ENCODE measurements at regions not wholly inside any gene's neighbourhood (a gene's known extent, or its start where the extent isn't known, plus 50 kb on each side); places are given as distances from the start of the nearest gene placed in this dataset.

DNA sequence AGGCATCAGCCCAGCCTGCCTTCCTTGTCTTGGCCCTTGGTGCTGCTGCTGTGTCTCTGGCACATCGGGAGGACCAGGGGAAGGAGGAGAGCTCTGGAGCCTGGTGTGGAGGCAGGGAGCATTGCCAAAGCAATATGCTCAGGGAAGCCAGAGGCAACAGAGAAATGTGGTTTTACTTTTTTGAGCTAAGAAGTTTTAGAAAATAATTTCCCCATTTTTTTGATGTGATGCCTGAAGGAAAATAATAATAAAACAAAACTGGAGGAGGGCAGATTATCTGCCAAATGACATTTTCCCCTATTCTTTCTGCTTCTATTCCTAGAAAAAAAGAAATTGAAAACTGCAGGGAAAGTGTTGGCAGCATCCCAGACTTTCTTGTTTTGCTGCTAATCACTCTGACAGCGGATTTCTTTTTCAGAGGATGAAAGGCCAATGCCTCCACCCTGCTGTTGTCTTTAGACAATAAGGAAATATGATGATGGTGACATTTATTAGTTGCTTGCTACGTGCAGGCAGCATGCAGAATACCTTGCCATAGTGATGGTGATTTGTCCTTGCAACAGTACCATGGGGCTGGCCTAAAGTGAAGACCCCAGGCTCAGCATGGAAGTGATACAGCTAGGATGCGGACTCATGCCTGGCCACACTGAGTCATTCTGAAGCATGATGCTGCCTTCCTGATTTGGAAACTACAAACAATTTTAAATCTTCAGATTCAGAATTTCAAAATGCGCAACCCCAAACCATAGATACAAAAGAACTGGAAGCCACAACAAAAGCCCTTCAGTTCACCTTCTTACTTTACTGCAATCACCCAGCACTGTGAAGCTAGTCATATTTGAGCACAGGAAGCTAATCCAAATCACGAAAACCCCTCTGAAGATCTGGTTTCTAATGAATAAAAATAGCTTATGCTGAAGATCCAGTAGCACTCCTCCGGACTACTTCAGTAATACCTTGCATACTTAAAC, 260.2 kb upstream of the TMEM72 start:
- no peak for DNase-seq
- no peak for ATAC-seq

DNA sequence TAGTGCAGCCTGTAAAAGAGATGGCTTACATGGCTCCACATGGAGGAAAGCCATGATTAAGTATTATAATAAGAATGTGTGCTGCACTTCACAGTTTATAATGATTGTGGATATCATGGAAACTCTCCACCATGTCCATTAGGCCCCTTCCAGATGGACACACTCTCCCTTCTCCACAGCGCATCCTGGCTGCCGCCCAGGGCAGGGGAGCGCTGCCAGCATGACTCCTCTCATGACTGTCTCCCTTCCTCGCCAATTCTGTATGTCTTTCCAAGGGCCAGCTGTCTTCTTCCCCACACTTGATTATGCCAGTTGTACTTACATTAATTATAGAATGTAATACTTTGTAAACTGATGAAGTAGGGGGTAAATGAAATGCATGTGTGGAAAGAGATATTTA, 259.3 kb upstream of the TMEM72 start:
- no peak for ATAC-seq
- H3K27me3 ChIP-seq = no peaks in the 10 kb centered on the region
- H3K9me3 ChIP-seq = no peaks in the 10 kb centered on the region
- intact Hi-C loops (cut with DNase I) = no loop called here
- peaks cover 7% of the 10 kb centered on the region for H3K4me1 ChIP-seq
- H3K4me3 ChIP-seq = no peak overlapping the region
- H3K36me3 ChIP-seq (replicated peaks in 1 of 2; ENCODE audit: insufficient read depth in 1 of 2, low read depth in 2 of 2) = no peaks in the 10 kb centered on the region
- DNase-seq = no peak
- no peak overlapping the region for H3K27ac ChIP-seq
- WGBS, 2 donors = 69 to 85% methylated on average over 4 of the region's 4 CpGs
- TF ChIP-seq POLR2A (IDR thresholded peaks at IDR 0.05) (no peak), CTCF (IDR thresholded peaks at IDR 0.05) (no peak)

More for the DNA sequence above, 260.2 kb upstream of the TMEM72 start:
- peaks cover 7% of the 10 kb centered on the region for H3K4me1 ChIP-seq
- TF ChIP-seq POLR2A (IDR thresholded peaks at IDR 0.05) (no peak), CTCF (IDR thresholded peaks at IDR 0.05) (no peak)
- no peak overlapping the region for H3K4me3 ChIP-seq
- no peak overlapping the region for H3K27ac ChIP-seq
- H3K36me3 ChIP-seq (replicated peaks in 1 of 2; ENCODE audit: insufficient read depth in 1 of 2, low read depth in 2 of 2) = no peaks in the 10 kb centered on the region
- no peaks in the 10 kb centered on the region for H3K27me3 ChIP-seq
- WGBS, 2 donors = 65 to 66% methylated on average over 7 of the region's 7 CpGs
- intact Hi-C loops (cut with DNase I) = no loop called here
- no peaks in the 10 kb centered on the region for H3K9me3 ChIP-seq

- no peak overlapping the region for H3K27ac ChIP-seq
- WGBS, 2 donors = 77 to 80% methylated on average over 3 of the region's 3 CpGs
- H3K4me1 ChIP-seq = no peaks in the 10 kb centered on the region
- no peaks in the 10 kb centered on the region for H3K27me3 ChIP-seq
- no peak for ATAC-seq
- H3K9me3 ChIP-seq = no peaks in the 10 kb centered on the region
- DNase-seq = no peak
- H3K36me3 ChIP-seq (replicated peaks in 1 of 2; ENCODE audit: insufficient read depth in 1 of 2, low read depth in 2 of 2) = no peaks in the 10 kb centered on the region
- TF ChIP-seq POLR2A (IDR thresholded peaks at IDR 0.05) = no peak
- no peak for TF ChIP-seq CTCF (IDR thresholded peaks at IDR 0.05)
- no peak overlapping the region for H3K4me3 ChIP-seq
- intact Hi-C loops (cut with DNase I) = no loop called here
Observed at GRCh38 chr10:44659320-44659719, 251.8 kb upstream of the TMEM72 start.

- no peaks in the 10 kb centered on the region for H3K9me3 ChIP-seq
- no peaks in the 10 kb centered on the region for H3K36me3 ChIP-seq (replicated peaks in 1 of 2; ENCODE audit: insufficient read depth in 1 of 2, low read depth in 2 of 2)
- no peaks in the 10 kb centered on the region for H3K27me3 ChIP-seq
- no peaks in the 10 kb centered on the region for H3K4me1 ChIP-seq
- 53 to 54% methylated on average over 2 of the region's 2 CpGs for whole genome bisulfite sequencing, 2 donors
- ATAC-seq (no peak), DNase-seq (no peak)
- no peak for TF ChIP-seq POLR2A (IDR thresholded peaks at IDR 0.05)
- no peak for TF ChIP-seq CTCF (IDR thresholded peaks at IDR 0.05)
- H3K4me3 ChIP-seq = no peak overlapping the region
- no peak overlapping the region for H3K27ac ChIP-seq
- intact Hi-C loops (cut with DNase I) = no loop called here
Observed at GRCh38 chr10:44660271-44660670, 250.9 kb upstream of the TMEM72 start.

DNA sequence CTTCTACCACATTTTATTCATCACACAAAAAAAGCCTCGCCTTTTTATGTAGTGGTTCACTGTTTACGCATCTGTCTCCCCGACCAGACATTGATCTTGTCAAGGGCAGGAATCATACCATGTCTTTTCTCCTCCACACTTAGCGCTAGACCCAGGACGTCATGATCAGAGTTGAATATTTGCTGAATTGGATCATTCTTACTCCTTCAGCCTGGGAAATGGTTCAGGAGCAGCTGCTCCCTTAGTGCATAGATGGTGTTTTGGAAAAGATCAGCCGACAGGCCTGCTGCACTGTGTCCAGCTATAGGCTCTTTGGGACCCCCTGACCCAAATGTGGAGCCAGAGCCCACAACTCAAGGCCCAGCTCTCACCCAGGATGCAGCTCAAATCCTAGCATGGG, 249.1 kb upstream of the TMEM72 start:
- DNase-seq (no peak), ATAC-seq (no peak)
- Histone ChIP-seq H3K4me1 (no peaks in the 10 kb centered on the region), H3K36me3 (replicated peaks in 1 of 2; ENCODE audit: insufficient read depth in 1 of 2, low read depth in 2 of 2) (no peaks in the 10 kb centered on the region), H3K9me3 (no peaks in the 10 kb centered on the region), H3K27ac (no peak overlapping the region), H3K4me3 (no peak overlapping the region), H3K27me3 (no peaks in the 10 kb centered on the region)
- TF ChIP-seq POLR2A (IDR thresholded peaks at IDR 0.05) (no peak), CTCF (IDR thresholded peaks at IDR 0.05) (no peak)
- WGBS, 2 donors = 74 to 80% methylated on average over 5 to 6 of the region's 6 CpGs
- intact Hi-C loops (cut with DNase I) = no loop called here

Data from body of pancreas (tissue), 4 donors.